IMR-90 (cell line): ENCODE measurements at regions not wholly inside any gene's neighbourhood (a gene's known extent, or its start where the extent isn't known, plus 50 kb on each side); places are given as distances from the start of the nearest gene placed in this dataset.
A peak's percentile ranks its signal among the peaks of the same experiment; 100 is the strongest.

ENCODE experiments used
- ATAC-seq: fragments of 200-7000 bp; cut with Tn5 transposase; 2 replicates; pipeline ENCODE4 v1.9.1; 2020; ENCODE audit warnings: low read depth, mild to moderate bottlenecking, moderate library complexity
- BruUV-seq: library from RNA; stranded (reverse); fragments of 400-500 nt; replicated peaks from 2 replicates; lab custom pipeline; 2021; lab: Mats Ljungman, UMichigan
- CTCF ChIA-PET: fragments of 300-600 bp; formaldehyde crosslinking; extraction: SDS; loops from one replicate; lab custom pipeline; 2021; ENCODE audit warnings: antibody characterized with exemption; lab: Yijun Ruan, JAX
- POLR2A ChIA-PET: fragments of 300-600 bp; sonication (Branson Sonifier 250); formaldehyde crosslinking; loops from one replicate; lab custom pipeline; 2022; ENCODE audit warnings: antibody characterized with exemption; ENCODE audit not compliant: unreplicated experiment; lab: Charles Lee
- DNase-seq: peaks from one replicate; pipeline ENCODE4 v3.0.0; 2013
- H2AFZ ChIP-seq: replicated peaks from 2 replicates; pipeline ENCODE3; 2013; ENCODE audit warnings: low read length, mild to moderate bottlenecking; ENCODE audit not compliant: poor library complexity
- H2AK5ac ChIP-seq: 2 replicates; pipeline ENCODE4 v1.6.1; 2013; ENCODE audit warnings: low read depth, low read length, inconsistent platforms
- H2AK9ac ChIP-seq: replicated peaks from 2 replicates; pipeline ENCODE3; 2013; ENCODE audit warnings: mild to moderate bottlenecking, low read depth, low read length, moderate library complexity; ENCODE audit not compliant: poor library complexity
- H2BK120ac ChIP-seq: 2 replicates; pipeline ENCODE4 v1.6.1; 2013; ENCODE audit warnings: low read depth, low read length, inconsistent platforms
- H2BK15ac ChIP-seq: 3 replicates; pipeline ENCODE4 v1.6.1; 2013; ENCODE audit warnings: low read depth, low read length, inconsistent platforms
- H2BK20ac ChIP-seq: 2 replicates; pipeline ENCODE4 v1.6.1; 2013; ENCODE audit warnings: low read depth, mild to moderate bottlenecking, inconsistent platforms, low read length, moderate library complexity
- H2BK5ac ChIP-seq: 2 replicates; pipeline ENCODE4 v1.6.1; 2013; ENCODE audit warnings: mild to moderate bottlenecking, low read depth, low read length, inconsistent platforms; ENCODE audit not compliant: poor library complexity, severe bottlenecking
- H3K14ac ChIP-seq: replicated peaks from 2 replicates; pipeline ENCODE4 v1.6.1; 2013; ENCODE audit warnings: low read depth, low read length, inconsistent platforms
- H3K18ac ChIP-seq: 2 replicates; pipeline ENCODE4 v1.6.1; 2013; ENCODE audit warnings: low read depth, low read length, control low read depth
- H3K23ac ChIP-seq: 2 replicates; pipeline ENCODE4 v1.6.1; 2013; ENCODE audit warnings: low read depth, low read length, inconsistent platforms
- H3K27ac ChIP-seq: 2 replicates; pipeline ENCODE4 v1.5.1; 2013; ENCODE audit warnings: mild to moderate bottlenecking, control low read depth, low read length; ENCODE audit not compliant: insufficient read depth
- H3K27me3 ChIP-seq: 2 replicates; pipeline ENCODE4 v1.6.1; 2013; ENCODE audit warnings: low read length; ENCODE audit not compliant: control insufficient read depth, insufficient read depth
- H3K36me3 ChIP-seq: 2 replicates; pipeline ENCODE4 v1.6.1; 2013; ENCODE audit warnings: low read length, mixed read lengths; ENCODE audit not compliant: control insufficient read depth, insufficient read depth
- H3K4ac ChIP-seq: 2 replicates; pipeline ENCODE4 v1.6.1; 2013; ENCODE audit warnings: low read depth, low read length, inconsistent platforms
- H3K4me1 ChIP-seq: 2 replicates; pipeline ENCODE4 v1.6.1; 2013; ENCODE audit warnings: low read length, mixed read lengths; ENCODE audit not compliant: control insufficient read depth, insufficient read depth
- H3K4me2 ChIP-seq: 2 replicates; pipeline ENCODE4 v1.6.1; 2013; ENCODE audit warnings: low read depth, mild to moderate bottlenecking, control low read depth, low read length, moderate library complexity
- H3K4me3 ChIP-seq: 2 replicates; pipeline ENCODE4 v1.5.1; 2013; ENCODE audit warnings: low read depth, mild to moderate bottlenecking, control low read depth, low read length, moderate library complexity; ENCODE audit not compliant: insufficient read depth
- H3K56ac ChIP-seq: 2 replicates; pipeline ENCODE4 v1.6.1; 2013; ENCODE audit warnings: low read length, inconsistent platforms; ENCODE audit not compliant: insufficient read depth; ENCODE audit errors: extremely low read depth
- H3K79me1 ChIP-seq, 2 experiments: 2 replicates each; pipeline ENCODE4 v1.6.1; 2013; ENCODE audit warnings: low read length in 2 of 2, inconsistent platforms in 1 of 2, low read depth in 1 of 2
- H3K9ac ChIP-seq: 2 replicates; pipeline ENCODE4 v1.6.1; 2013; ENCODE audit warnings: low read depth, low read length, control low read depth
- H3K9me1 ChIP-seq: 2 replicates; pipeline ENCODE4 v1.6.1; 2013; ENCODE audit warnings: low read length, inconsistent platforms; ENCODE audit not compliant: insufficient read depth
- H3K9me3 ChIP-seq: 2 replicates; pipeline ENCODE4 v1.6.1; 2013; ENCODE audit warnings: low read length; ENCODE audit not compliant: control insufficient read depth, insufficient read depth
- H4K20me1 ChIP-seq: 2 replicates; pipeline ENCODE4 v1.6.1; 2013; ENCODE audit warnings: low read length, inconsistent platforms; ENCODE audit not compliant: insufficient read depth
- H4K5ac ChIP-seq: 2 replicates; pipeline ENCODE4 v1.6.1; 2013; ENCODE audit warnings: mild to moderate bottlenecking, low read depth, low read length, control low read depth
- H4K8ac ChIP-seq, 2 experiments: 2 replicates each; pipeline ENCODE4 v1.6.1; 2013; ENCODE audit warnings: low read depth in 2 of 2, low read length in 2 of 2, control low read depth in 1 of 2, inconsistent platforms in 1 of 2
- H4K91ac ChIP-seq: 2 replicates; pipeline ENCODE4 v1.6.1; 2013; ENCODE audit warnings: low read depth, low read length, inconsistent platforms; ENCODE audit not compliant: insufficient read depth
- BHLHE40 ChIP-seq: fragments of 150-350 bp; IDR thresholded peaks from 2 replicates; pipeline ENCODE4 v1.6.1; 2016; ENCODE audit warnings: mild to moderate bottlenecking, low read depth, low read length
- CEBPB ChIP-seq: IDR thresholded peaks from 2 replicates; pipeline ENCODE4 v1.6.1; 2012; ENCODE audit warnings: low read depth, low read length, improper control_type of control experiment
- CHD1 ChIP-seq: IDR thresholded peaks from 2 replicates; pipeline ENCODE4 v1.6.1; 2012; ENCODE audit warnings: low read depth, low read length, improper control_type of control experiment
- CTCF ChIP-seq: conservative IDR thresholded peaks from 2 replicates; pipeline ENCODE4 v1.5.1; 2012; ENCODE audit warnings: mild to moderate bottlenecking, low read depth, low read length, improper control_type of control experiment
- ELK1 ChIP-seq: fragments of 150-350 bp; IDR thresholded peaks from 2 replicates; pipeline ENCODE4 v1.6.1; 2016; ENCODE audit warnings: low read depth, mild to moderate bottlenecking, low read length, moderate library complexity, borderline replicate concordance
- FOS ChIP-seq: fragments of 150-350 bp; IDR thresholded peaks from 2 replicates; pipeline ENCODE4 v1.6.1; 2016; ENCODE audit warnings: low read depth, low read length
- MAFK ChIP-seq: IDR thresholded peaks from 2 replicates; pipeline ENCODE4 v1.6.1; 2012; ENCODE audit warnings: low read depth, low read length, improper control_type of control experiment
- MAZ ChIP-seq: IDR thresholded peaks from 2 replicates; pipeline ENCODE4 v1.6.1; 2012; ENCODE audit warnings: low read depth, mild to moderate bottlenecking, low read length, improper control_type of control experiment, moderate library complexity, borderline replicate concordance
- MXI1 ChIP-seq: IDR thresholded peaks from 2 replicates; pipeline ENCODE4 v1.6.1; 2012; ENCODE audit warnings: low read depth, mild to moderate bottlenecking, low read length, moderate library complexity, borderline replicate concordance
- NFE2L2 ChIP-seq: fragments of 150-350 bp; IDR thresholded peaks from 2 replicates; pipeline ENCODE4 v1.6.1; 2016; ENCODE audit warnings: low read depth, mild to moderate bottlenecking, low read length
- POLR2A ChIP-seq: IDR thresholded peaks from 2 replicates; pipeline ENCODE4 v1.6.1; 2012; ENCODE audit warnings: mild to moderate bottlenecking, low read depth, low read length
- RAD21 ChIP-seq: IDR thresholded peaks from 2 replicates; pipeline ENCODE4 v1.6.1; 2012; ENCODE audit warnings: low read length, improper control_type of control experiment
- RCOR1 ChIP-seq: IDR thresholded peaks from 2 replicates; pipeline ENCODE4 v1.6.1; 2012; ENCODE audit warnings: mild to moderate bottlenecking, low read length, improper control_type of control experiment; ENCODE audit not compliant: insufficient replicate concordance
- SMC3 ChIP-seq: fragments of 150-350 bp; IDR thresholded peaks from 2 replicates; pipeline ENCODE4 v1.6.1; 2016; ENCODE audit warnings: low read depth, mild to moderate bottlenecking, antibody characterized with exemption, low read length, moderate library complexity
- USF2 ChIP-seq: fragments of 150-350 bp; IDR thresholded peaks from 2 replicates; pipeline ENCODE4 v1.6.1; 2017; ENCODE audit warnings: mild to moderate bottlenecking, antibody characterized with exemption, low read length, low read depth
- WGBS, 2 experiments: methylation state at CpG; one replicate each; pipeline versions ENCODE4 v1.1.5 to v1.1.7; 2013; ENCODE audit warnings: missing lambda C conversion rate in 2 of 2; ENCODE audit not compliant: insufficient read length in 1 of 2; ENCODE audit errors: extremely low coverage in 2 of 2; 5-methylcytosine and 5-hydroxymethylcytosine counted together
- dilution Hi-C: fragments of 300-500 bp; cut with HindIII; formaldehyde crosslinking; loops from one replicate; pipeline ENCODE4 v1.14.3; 2018; ENCODE audit warnings: low sequenced_read_pairs; ENCODE audit not compliant: unreplicated experiment
- in situ Hi-C: fragments of 300-500 bp; cut with MboI; formaldehyde crosslinking; loops from 3 replicates; pipeline ENCODE4 v1.14.3; 2019; ENCODE audit warnings: low sequenced_read_pairs, inconsistent platforms, mixed read lengths
- intact Hi-C: fragments of 100-400 bp; cut with micrococcal nuclease; formaldehyde crosslinking; loops from 2 replicates; pipeline ENCODE4 v1.10.0; 2022

GRCh38 chr2:176565641-176566323 is 296.5 kb downstream of the MTX2 start:
- Histone ChIP-seq H2BK20ac (0 out of 2 replicates have a peak overlapping the region, but pooled peaks have one; percentile 32), H3K79me1 (no peaks in the 10 kb centered on the region), H3K9ac (no peak overlapping the region), H3K27me3 (no peaks in the 10 kb centered on the region), H2BK15ac (no peak overlapping the region; the same call in 2 of the 3 replicates), H2BK5ac (peak overlapping the region; percentile 49), H3K56ac (no peak overlapping the region), H3K4me3 (no peak overlapping the region), H2AK9ac (no peak overlapping the region), H3K4me1 (peaks cover 6% of the 10 kb centered on the region), H3K18ac (no peak overlapping the region; the same call in 1 of the 2 replicates), H3K4ac (peak overlapping the region; percentile 5; the same call in 1 of the 2 replicates), H3K27ac (peak overlapping the region; percentile 52; the same call in 1 of the 2 replicates), H2AK5ac (0 out of 2 replicates have a peak overlapping the region, but pooled peaks have one; percentile 7), H3K9me3 (no peaks in the 10 kb centered on the region), H4K5ac (peak overlapping the region; percentile 35; the same call in 1 of the 2 replicates), H3K23ac (no peak overlapping the region), H3K14ac (no peak overlapping the region; the same call in 1 of the 2 replicates), H3K9me1 (peaks cover 5% of the 10 kb centered on the region; the same call in 1 of the 2 replicates), H4K91ac (peak overlapping the region; percentile 13; the same call in 1 of the 2 replicates), H3K4me2 (peak overlapping the region; percentile 17; the same call in 1 of the 2 replicates), H4K8ac (peak overlapping the region; percentile 32 to 55; a peak in 2 of 4 replicates), H3K36me3 (no peaks in the 10 kb centered on the region), H2AFZ (peak overlapping the region; percentile 56), H2BK120ac (peak overlapping the region; percentile 16), H4K20me1 (no peaks in the 10 kb centered on the region)
- 23% methylated on average over 2 of the region's 18 CpGs; no CpG with 5 or more reads in 1 of the 2 experiments for whole genome bisulfite sequencing, 2 experiments
- CTCF ChIA-PET = no interaction called here
- peak; percentile 70 for DNase-seq
- in situ Hi-C loops = no loop called here
- intact Hi-C loops = no loop called here
- POLR2A ChIA-PET = no interaction called here
- TF ChIP-seq MXI1 (no peak), FOS (no peak), CEBPB (no peak), CHD1 (no peak), ELK1 (no peak), RCOR1 (no peak), BHLHE40 (no peak), RAD21 (no peak), CTCF (no peak), MAZ (no peak), MAFK (no peak), USF2 (no peak), POLR2A (no peak), NFE2L2 (no peak), SMC3 (no peak)
- BruUV-seq = no TSS peak
- ATAC-seq = no peak; the same call in 1 of the 2 replicates
- dilution Hi-C loops = no loop called here
